ENCODE measurements at regions not wholly inside any gene's neighbourhood (a gene's known extent, or its start where the extent isn't known, plus 50 kb on each side); places are given as distances from the start of the nearest gene placed in this dataset.

- TF ChIP-seq ARHGAP35 (CRISPR knock-in tag; IDR thresholded peaks at IDR 0.05; ENCODE audit: borderline replicate concordance): no peak
- no peak for TF ChIP-seq ZNF33B (CRISPR knock-in tag; IDR thresholded peaks at IDR 0.05)
- no peak for TF ChIP-seq ZBTB3 (CRISPR knock-in tag; IDR thresholded peaks at IDR 0.05; ENCODE audit: borderline replicate concordance, low read depth)
- no peak for TF ChIP-seq ZZZ3 (CRISPR knock-in tag; IDR thresholded peaks at IDR 0.05; ENCODE audit: borderline replicate concordance)
- TF ChIP-seq ZKSCAN8 (CRISPR knock-in tag; IDR thresholded peaks at IDR 0.05; ENCODE audit: borderline replicate concordance): no peak
- no peak for TF ChIP-seq SRY (CRISPR knock-in tag; IDR thresholded peaks at IDR 0.05)
- TF ChIP-seq FOXA1 (IDR thresholded peaks at IDR 0.05): no peak
- TF ChIP-seq FOXA1 (CRISPR knock-in tag; IDR thresholded peaks at IDR 0.05): no peak
- TF ChIP-seq EED (CRISPR knock-in tag; IDR thresholded peaks at IDR 0.05): no peak
- TF ChIP-seq, protein P1, sequence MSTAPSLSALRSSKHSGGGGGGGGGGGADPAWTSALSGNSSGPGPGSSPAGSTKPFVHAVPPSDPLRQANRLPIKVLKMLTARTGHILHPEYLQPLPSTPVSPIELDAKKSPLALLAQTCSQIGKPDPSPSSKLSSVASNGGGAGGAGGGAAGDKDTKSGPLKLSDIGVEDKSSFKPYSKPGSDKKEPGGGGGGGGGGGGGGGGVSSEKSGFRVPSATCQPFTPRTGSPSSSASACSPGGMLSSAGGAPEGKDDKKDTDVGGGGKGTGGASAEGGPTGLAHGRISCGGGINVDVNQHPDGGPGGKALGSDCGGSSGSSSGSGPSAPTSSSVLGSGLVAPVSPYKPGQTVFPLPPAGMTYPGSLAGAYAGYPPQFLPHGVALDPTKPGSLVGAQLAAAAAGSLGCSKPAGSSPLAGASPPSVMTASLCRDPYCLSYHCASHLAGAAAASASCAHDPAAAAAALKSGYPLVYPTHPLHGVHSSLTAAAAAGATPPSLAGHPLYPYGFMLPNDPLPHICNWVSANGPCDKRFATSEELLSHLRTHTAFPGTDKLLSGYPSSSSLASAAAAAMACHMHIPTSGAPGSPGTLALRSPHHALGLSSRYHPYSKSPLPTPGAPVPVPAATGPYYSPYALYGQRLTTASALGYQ (CRISPR knock-in tag; IDR thresholded peaks at IDR 0.05): no peak
- no peak for TF ChIP-seq HINFP (CRISPR knock-in tag; IDR thresholded peaks at IDR 0.05; ENCODE audit: low read depth)
- TF ChIP-seq DNMT1 (CRISPR knock-in tag; IDR thresholded peaks at IDR 0.05): no peak
- WGBS (ENCODE audit: low lambda C conversion rate): 45% methylated on average over 6 of the region's 6 CpGs
- no peak for DNase-seq (ENCODE audit: low spot score)
- no peak for FAIRE-seq
- no peaks in the 10 kb centered on the region for H3K9me3 ChIP-seq (ENCODE audit: low read length)
- H2AFZ ChIP-seq (ENCODE audit: low read length): no peak overlapping the region
- H3K4me1 ChIP-seq (ENCODE audit: insufficient read depth, low read length): peaks cover 33% of the 10 kb centered on the region
- H3K36me3 ChIP-seq (replicated peaks in 1 of 2; ENCODE audit: control insufficient read depth in 1 of 2, insufficient read depth in 2 of 2, low read length in 2 of 2): no peaks in the 10 kb centered on the region
- peaks cover 12 to 44% of the 10 kb centered on the region in 2 experiments for H3K27me3 ChIP-seq (ENCODE audit: control insufficient read depth in 1 of 2, insufficient read depth in 2 of 2, low read length in 2 of 2)
- intact Hi-C loops (cut with micrococcal nuclease; ENCODE audit: unreplicated experiment) (no loop called here), in situ Hi-C loops (cut with HindIII; ENCODE audit: extremely low pct_ligation_motif_present, low pct_unique_long_range_greater_than_20kb) (no loop called here)
- ChIA-PET CTCF (ENCODE audit: low intra/inter-chr PET ratio, low total read pairs) (no interaction called here), POLR2A (no interaction called here)
- no peaks in the 10 kb centered on the region for H4K20me1 ChIP-seq (ENCODE audit: insufficient read depth, low read length)
- no peak for ATAC-seq
- no peak overlapping the region for H3K27ac ChIP-seq (ENCODE audit: extremely low read length, insufficient read depth, low read length)
- no peak overlapping the region for H3K4me2 ChIP-seq (ENCODE audit: low read depth, low read length)
- no peak overlapping the region for H3K9ac ChIP-seq (ENCODE audit: insufficient read depth, low read depth, low read length)
- no TSS peak for BruUV-seq (replicated peaks)
- no peak overlapping the region for H3K4me3 ChIP-seq (replicated peaks in 1 of 3; ENCODE audit: insufficient read depth in 1 of 3, low read depth in 2 of 3, low read length in 3 of 3)
- no peaks in the 10 kb centered on the region for H3K79me2 ChIP-seq (ENCODE audit: insufficient read depth, low read length)
Measured at GRCh38 chr1:22352355-22352754, 99.3 kb upstream of the ZBTB40 start.

All from HepG2 (cell line).